ENCODE measurements at regions not wholly inside any gene's neighbourhood (a gene's known extent, or its start where the extent isn't known, plus 50 kb on each side); places are given as distances from the start of the nearest gene placed in this dataset.
"Not testable (repeated sequence)": the region's sequence is repeated elsewhere in the genome, so short reads cannot be mapped to it uniquely, and the experiment has no call there.

DNA sequence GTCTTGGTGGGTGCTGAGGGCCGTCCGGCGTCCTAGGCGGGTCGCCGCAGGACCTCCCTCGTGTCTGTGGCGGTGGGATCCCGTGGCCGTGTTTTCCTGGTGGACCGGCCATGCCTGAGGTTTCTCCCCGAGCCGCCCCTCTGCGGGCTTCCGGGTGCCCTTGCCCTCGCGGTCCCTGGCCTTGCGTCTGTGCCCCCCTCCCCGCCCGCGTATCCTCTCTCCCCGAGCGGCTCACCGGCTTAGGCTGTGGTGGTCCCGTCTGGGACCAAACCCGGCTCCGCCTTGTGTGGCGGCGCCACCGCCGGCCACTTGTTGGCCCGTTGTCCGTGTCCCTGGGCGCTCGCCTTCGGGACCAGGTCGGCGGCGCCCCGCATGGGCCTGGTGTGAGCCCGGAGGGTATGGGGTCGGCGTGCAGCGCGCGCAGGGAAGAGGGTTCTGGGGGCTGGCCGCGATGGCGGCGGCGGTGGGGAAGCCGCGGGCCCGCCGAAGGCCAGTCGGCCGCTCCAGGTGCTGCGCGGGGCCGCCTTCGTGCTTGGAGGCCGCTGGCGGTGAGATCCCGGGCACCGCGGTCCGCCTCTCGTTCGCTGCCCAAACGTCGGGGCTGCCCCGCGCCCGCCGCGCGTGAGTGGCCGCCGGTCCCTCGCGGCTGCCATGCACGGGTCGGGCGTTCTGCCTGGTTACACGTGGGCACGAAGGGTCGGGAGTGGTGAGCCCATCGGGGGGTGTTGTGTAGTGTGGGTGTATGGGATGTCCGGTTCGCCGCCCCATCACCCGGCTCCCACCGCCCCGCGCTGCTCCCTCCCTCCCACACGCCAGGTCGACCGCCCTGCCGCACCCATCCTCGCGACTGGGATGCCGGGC lies 3899.1 kb upstream of the OR11H1 start:
- no peak for DNase-seq

- no peak for DNase-seq
Measured at GRCh38 chr22:11629661-11630385, 3898.2 kb upstream of the OR11H1 start.

- not testable (repeated sequence) for DNase-seq
Measured at GRCh38 chr22:11630386-11631084, 3897.5 kb upstream of the OR11H1 start.

Measured in hindlimb muscle (tissue), 1 donor.